ENCODE measurements at regions not wholly inside any gene's neighbourhood (a gene's known extent, or its start where the extent isn't known, plus 50 kb on each side); places are given as distances from the start of the nearest gene placed in this dataset.

GRCh38 chr6:16950825-16951495 is 150.9 kb upstream of the STMND1 start:
- H3K4me3 ChIP-seq (ENCODE audit: low read length): no peak overlapping the region
- no peak for DNase-seq (ENCODE audit: low read depth)
- TF ChIP-seq CTCF (IDR thresholded peaks at IDR 0.05; ENCODE audit: insufficient read depth, low read depth, low read length, missing control alignments): no peak

GRCh38 chr6:16950302-16950701 is 151.5 kb upstream of the STMND1 start:
- no peak for DNase-seq (ENCODE audit: low read depth)
- TF ChIP-seq CTCF (IDR thresholded peaks at IDR 0.05; ENCODE audit: insufficient read depth, low read depth, low read length, missing control alignments): no peak
- H3K4me3 ChIP-seq (ENCODE audit: low read length): no peak overlapping the region

DNA sequence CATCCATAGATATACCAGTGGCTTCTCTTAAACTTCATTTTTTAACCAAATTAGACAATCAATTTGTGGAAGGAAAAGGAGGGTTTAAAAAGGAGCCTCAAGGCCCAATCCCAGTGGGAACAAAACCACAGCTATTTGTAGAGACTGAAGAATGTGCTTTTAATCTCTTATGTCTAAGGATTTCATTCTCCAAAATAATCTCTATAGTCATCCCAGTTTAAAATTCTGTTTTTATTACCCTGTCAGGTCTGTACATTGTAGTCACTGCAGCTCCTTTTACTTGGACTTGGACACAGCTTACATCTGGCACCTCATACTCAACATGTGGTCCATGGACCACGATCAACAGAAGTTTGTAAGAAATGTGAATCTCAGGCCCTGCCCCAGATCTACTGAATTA is 152.1 kb upstream of the STMND1 start:
- DNase-seq (ENCODE audit: low read depth): no peak

GRCh38 chr6:16948396-16948795 is 153.5 kb upstream of the STMND1 start:
- TF ChIP-seq CTCF (IDR thresholded peaks at IDR 0.05; ENCODE audit: insufficient read depth, low read depth, low read length, missing control alignments): no peak
- DNase-seq (ENCODE audit: low read depth): no peak
- no peak overlapping the region for H3K4me3 ChIP-seq (ENCODE audit: low read length)

More for the DNA sequence above, 152.1 kb upstream of the STMND1 start:
- TF ChIP-seq CTCF (IDR thresholded peaks at IDR 0.05; ENCODE audit: insufficient read depth, low read depth, low read length, missing control alignments): no peak
- H3K4me3 ChIP-seq (ENCODE audit: low read length): no peak overlapping the region

- DNase-seq (ENCODE audit: low read depth): peak; percentile 78
These were observed 154.4 kb upstream of the STMND1 start for GRCh38 chr6:16947375-16948015.

GRCh38 chr6:16944596-16944995 is 157.3 kb upstream of the STMND1 start:
- DNase-seq (ENCODE audit: low read depth): no peak
- no peak overlapping the region for H3K4me3 ChIP-seq (ENCODE audit: low read length)
- TF ChIP-seq CTCF (IDR thresholded peaks at IDR 0.05; ENCODE audit: insufficient read depth, low read depth, low read length, missing control alignments): no peak

More at GRCh38 chr6:16947375-16948015, 154.4 kb upstream of the STMND1 start:
- no peak overlapping the region for H3K4me3 ChIP-seq (ENCODE audit: low read length)
- TF ChIP-seq CTCF (IDR thresholded peaks at IDR 0.05; ENCODE audit: insufficient read depth, low read depth, low read length, missing control alignments): no peak

GRCh38 chr6:16939839-16940238 is 162.0 kb upstream of the STMND1 start:
- H3K4me3 ChIP-seq (ENCODE audit: low read length): no peak overlapping the region
- no peak for DNase-seq (ENCODE audit: low read depth)
- no peak for TF ChIP-seq CTCF (IDR thresholded peaks at IDR 0.05; ENCODE audit: insufficient read depth, low read depth, low read length, missing control alignments)

Data from epithelial cell of esophagus (primary cell).